Esophagus squamous epithelium (tissue), 4 donors: ENCODE measurements at regions not wholly inside any gene's neighbourhood (a gene's known extent, or its start where the extent isn't known, plus 50 kb on each side); places are given as distances from the start of the nearest gene placed in this dataset.

Experiments
- CTCF ChIP-seq, 6 experiments: fragments of 450-650 bp in 4 of 6; fragments of 200-600 bp in 2 of 6; sonication (generic) in 2 of 6; IDR thresholded peaks; one replicate each; pipeline ENCODE4 v1.5.1; 2016 to 2019; ENCODE audit warnings: antibody characterized with exemption in 6 of 6, mild to moderate bottlenecking in 4 of 6, moderate library complexity in 4 of 6
- POLR2A ChIP-seq, 4 donors: fragments of 450-650 bp; IDR thresholded peaks; one replicate each; pipeline ENCODE4 v1.6.1; 2017; ENCODE audit warnings: antibody characterized with exemption in 4 of 4, mild to moderate bottlenecking in 4 of 4, moderate library complexity in 3 of 4

GRCh38 chr4:187193141-187193540 lies 469.5 kb upstream of the FAT1 start:
- TF ChIP-seq CTCF (IDR thresholded peaks at IDR 0.05), result no peak
- TF ChIP-seq POLR2A (IDR thresholded peaks at IDR 0.05), result no peak
